ENCODE measurements at regions not wholly inside any gene's neighbourhood (a gene's known extent, or its start where the extent isn't known, plus 50 kb on each side); places are given as distances from the start of the nearest gene placed in this dataset.

DNA sequence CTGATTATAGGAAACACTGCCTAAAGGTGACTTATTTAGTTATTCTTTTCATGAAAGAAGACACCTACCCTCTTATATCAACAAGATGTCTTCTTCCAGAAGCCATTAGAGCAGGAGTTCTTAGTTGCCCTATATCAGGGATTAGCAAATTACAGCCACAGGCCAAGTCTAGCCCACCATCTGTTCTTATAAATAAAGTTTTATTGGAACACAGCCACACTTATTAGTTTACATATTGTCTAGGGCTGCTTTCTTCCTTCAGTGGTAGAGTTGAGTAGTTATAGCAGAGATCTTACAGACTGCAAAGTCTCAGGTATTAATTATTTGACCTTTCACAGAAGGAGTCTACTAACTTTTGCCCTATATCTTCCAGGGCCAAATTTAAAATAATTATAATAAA lies 157.2 kb upstream of the NOCT start:
- DNase-seq (ENCODE audit: low read depth, low spot score) = no peak
- no peaks in the 10 kb centered on the region for H3K79me2 ChIP-seq (ENCODE audit: control insufficient read depth, insufficient read depth, low read length)
- peaks cover 2 to 6% of the 10 kb centered on the region in 2 experiments for H3K27me3 ChIP-seq (ENCODE audit: control insufficient read depth in 2 of 2, insufficient read depth in 2 of 2, low read length in 2 of 2)
- no peak overlapping the region for H3K27ac ChIP-seq (ENCODE audit: insufficient read depth, low read depth, low read length)
- dilution Hi-C loops (cut with MboI; ENCODE audit: extremely low pct_ligation_motif_present, low sequenced_read_pairs) = no loop called here
- H3K9me1 ChIP-seq (replicated peaks; ENCODE audit: control insufficient read depth, extremely low read depth, insufficient read depth, low read length) = no peaks in the 10 kb centered on the region
- no peak overlapping the region for H2AFZ ChIP-seq (ENCODE audit: low read depth, low read length)
- H4K20me1 ChIP-seq (replicated peaks; ENCODE audit: control insufficient read depth, extremely low read depth, insufficient read depth, low read length) = no peaks in the 10 kb centered on the region
- no TSS peak for BruUV-seq (replicated peaks)
- no peaks in the 10 kb centered on the region for H3K4me1 ChIP-seq (ENCODE audit: control insufficient read depth, extremely low read depth, insufficient read depth, low read length)
- CTCF ChIA-PET = no interaction called here
- TF ChIP-seq MYC (IDR thresholded peaks at IDR 0.05; ENCODE audit: low read depth, low read length) (no peak), FOS (IDR thresholded peaks at IDR 0.05; ENCODE audit: borderline replicate concordance, insufficient read depth, low read length) (no peak), POLR2AphosphoS5 (IDR thresholded peaks at IDR 0.05; ENCODE audit: insufficient read depth, low read depth, low read length) (no peak), JUN (IDR thresholded peaks at IDR 0.05; ENCODE audit: borderline replicate concordance, insufficient read depth, insufficient read length, low read depth) (no peak), POLR2A (IDR thresholded peaks at IDR 0.05; ENCODE audit: low read depth, low read length) (no peak), EZH2 (IDR thresholded peaks at IDR 0.05; ENCODE audit: borderline replicate concordance, low read depth, low read length, severe bottlenecking) (no peak), GATA2 (IDR thresholded peaks at IDR 0.05; ENCODE audit: insufficient read depth, insufficient read length, low read depth, low read length) (no peak)
- TF ChIP-seq, protein P1, sequence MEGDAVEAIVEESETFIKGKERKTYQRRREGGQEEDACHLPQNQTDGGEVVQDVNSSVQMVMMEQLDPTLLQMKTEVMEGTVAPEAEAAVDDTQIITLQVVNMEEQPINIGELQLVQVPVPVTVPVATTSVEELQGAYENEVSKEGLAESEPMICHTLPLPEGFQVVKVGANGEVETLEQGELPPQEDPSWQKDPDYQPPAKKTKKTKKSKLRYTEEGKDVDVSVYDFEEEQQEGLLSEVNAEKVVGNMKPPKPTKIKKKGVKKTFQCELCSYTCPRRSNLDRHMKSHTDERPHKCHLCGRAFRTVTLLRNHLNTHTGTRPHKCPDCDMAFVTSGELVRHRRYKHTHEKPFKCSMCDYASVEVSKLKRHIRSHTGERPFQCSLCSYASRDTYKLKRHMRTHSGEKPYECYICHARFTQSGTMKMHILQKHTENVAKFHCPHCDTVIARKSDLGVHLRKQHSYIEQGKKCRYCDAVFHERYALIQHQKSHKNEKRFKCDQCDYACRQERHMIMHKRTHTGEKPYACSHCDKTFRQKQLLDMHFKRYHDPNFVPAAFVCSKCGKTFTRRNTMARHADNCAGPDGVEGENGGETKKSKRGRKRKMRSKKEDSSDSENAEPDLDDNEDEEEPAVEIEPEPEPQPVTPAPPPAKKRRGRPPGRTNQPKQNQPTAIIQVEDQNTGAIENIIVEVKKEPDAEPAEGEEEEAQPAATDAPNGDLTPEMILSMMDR (IDR thresholded peaks at IDR 0.05; ENCODE audit: extremely low read depth in 1 of 2, insufficient read depth in 1 of 2, low read depth in 1 of 2, low read length in 2 of 2) = no peak
- TF ChIP-seq, protein P2, sequence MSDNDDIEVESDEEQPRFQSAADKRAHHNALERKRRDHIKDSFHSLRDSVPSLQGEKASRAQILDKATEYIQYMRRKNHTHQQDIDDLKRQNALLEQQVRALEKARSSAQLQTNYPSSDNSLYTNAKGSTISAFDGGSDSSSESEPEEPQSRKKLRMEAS (IDR thresholded peaks at IDR 0.05; ENCODE audit: insufficient read depth, insufficient read length) = no peak
- H3K9me3 ChIP-seq (replicated peaks; ENCODE audit: control insufficient read depth, insufficient read depth, low read length) = no peaks in the 10 kb centered on the region
- no peak overlapping the region for H3K9ac ChIP-seq (replicated peaks; ENCODE audit: extremely low read depth, insufficient read depth, low read length)
- H3K4me3 ChIP-seq (replicated peaks in 1 of 3; ENCODE audit: insufficient read depth in 1 of 3, low read depth in 1 of 3, low read length in 3 of 3) = no peak overlapping the region
- POLR2A ChIA-PET = no interaction called here
- no peak for FAIRE-seq
- H3K36me3 ChIP-seq (ENCODE audit: control insufficient read depth in 2 of 2, extremely low read depth in 1 of 2, insufficient read depth in 2 of 2, low read length in 2 of 2) = no peaks in the 10 kb centered on the region
- H3K4me2 ChIP-seq (ENCODE audit: insufficient read depth, low read length) = no peak overlapping the region
- intact Hi-C loops (cut with micrococcal nuclease) = no loop called here
